GM12873 (cell line): ENCODE measurements at regions not wholly inside any gene's neighbourhood (a gene's known extent, or its start where the extent isn't known, plus 50 kb on each side); places are given as distances from the start of the nearest gene placed in this dataset.

Source experiments
- CTCF ChIP-seq: IDR thresholded peaks from 2 replicates; pipeline ENCODE4 v1.5.1; 2012; ENCODE audit warnings: low read depth, mild to moderate bottlenecking, moderate library complexity, low read length, control low read depth; ENCODE audit not compliant: insufficient read depth; ENCODE audit errors: missing control alignments

- TF ChIP-seq CTCF, result no peak
Measured at GRCh38 chr1:200486634-200487033, 76.8 kb upstream of the ZNF281 start.

GRCh38 chr1:200483491-200484143 lies 73.8 kb upstream of the ZNF281 start:
- no peak for TF ChIP-seq CTCF

- TF ChIP-seq CTCF, result no peak
Measured at GRCh38 chr1:200480964-200481363, 71.1 kb upstream of the ZNF281 start.

GRCh38 chr1:200479816-200480215 lies 70.0 kb upstream of the ZNF281 start:
- no peak for TF ChIP-seq CTCF

GRCh38 chr1:200478945-200479558 lies 69.2 kb upstream of the ZNF281 start:
- no peak for TF ChIP-seq CTCF

- TF ChIP-seq CTCF, result no peak
Measured at GRCh38 chr1:200478239-200478623, 68.4 kb upstream of the ZNF281 start.

- TF ChIP-seq CTCF, result no peak
Measured at GRCh38 chr1:200474633-200475032, 64.8 kb upstream of the ZNF281 start.
